Testis (tissue), 2 donors: ENCODE measurements at regions not wholly inside any gene's neighbourhood (a gene's known extent, or its start where the extent isn't known, plus 50 kb on each side); places are given as distances from the start of the nearest gene placed in this dataset.

ENCODE experiments used
- CTCF ChIP-seq, 3 experiments: fragments of 450-650 bp in 2 of 3; fragments of 200-600 bp in 1 of 3; sonication (generic) in 1 of 3; IDR thresholded peaks; one replicate each; pipeline ENCODE4 v1.5.1; 2016 to 2019; ENCODE audit warnings: antibody characterized with exemption in 3 of 3, mild to moderate bottlenecking in 2 of 3, moderate library complexity in 1 of 3
- POLR2A ChIP-seq: fragments of 450-650 bp; IDR thresholded peaks from one replicate; pipeline ENCODE4 v1.6.1; 2017; ENCODE audit warnings: antibody characterized with exemption, mild to moderate bottlenecking, moderate library complexity

GRCh38 chr1:68344208-68344607 is 105.5 kb downstream of the RPE65 start:
- no peak for TF ChIP-seq POLR2A
- TF ChIP-seq CTCF (IDR thresholded peaks at IDR 0.05) = no peak
